ENCODE measurements at regions not wholly inside any gene's neighbourhood (a gene's known extent, or its start where the extent isn't known, plus 50 kb on each side); places are given as distances from the start of the nearest gene placed in this dataset.
"Not testable (repeated sequence)": the region's sequence is repeated elsewhere in the genome, so short reads cannot be mapped to it uniquely, and the experiment has no call there.

DNA sequence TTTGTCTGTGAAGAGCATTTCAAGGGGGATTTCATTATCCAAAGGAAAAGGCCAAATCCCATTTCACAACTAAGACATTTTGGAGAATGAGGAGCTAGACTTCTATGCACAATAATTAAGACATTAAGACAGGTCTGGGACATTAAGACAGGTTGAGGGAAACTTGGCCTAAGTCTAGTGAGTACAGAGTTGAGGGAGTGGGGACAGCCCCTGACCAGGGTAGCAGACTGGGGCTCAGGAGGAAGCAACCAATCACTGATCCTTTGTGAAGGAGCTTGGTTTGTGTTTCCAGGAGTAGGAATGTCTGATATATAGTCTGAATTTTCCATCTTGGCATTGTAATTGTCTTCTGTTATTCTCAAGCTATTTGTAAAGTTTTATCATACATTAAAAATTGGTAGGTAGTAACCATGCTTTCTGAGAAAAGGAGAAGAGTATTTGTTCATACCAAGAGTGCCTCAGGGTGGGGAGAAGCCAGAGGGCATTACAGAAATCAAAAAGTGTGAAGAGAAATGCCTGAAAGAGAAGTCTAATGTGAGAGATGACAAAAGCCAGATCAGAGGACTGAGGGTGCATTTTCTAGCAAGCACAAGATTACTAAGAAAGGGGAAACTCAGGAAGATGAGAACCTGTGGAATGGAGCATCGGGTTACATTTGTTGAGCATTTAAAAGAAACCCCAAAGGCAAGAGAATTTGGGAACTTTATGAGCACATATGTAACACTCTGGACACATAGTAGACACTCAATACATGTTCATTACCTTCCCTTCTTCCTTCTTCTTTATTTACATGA is 189.3 kb upstream of the PIK3R1 start:
- no peak for DNase-seq (ENCODE audit: low read depth in 2 of 2)

DNA sequence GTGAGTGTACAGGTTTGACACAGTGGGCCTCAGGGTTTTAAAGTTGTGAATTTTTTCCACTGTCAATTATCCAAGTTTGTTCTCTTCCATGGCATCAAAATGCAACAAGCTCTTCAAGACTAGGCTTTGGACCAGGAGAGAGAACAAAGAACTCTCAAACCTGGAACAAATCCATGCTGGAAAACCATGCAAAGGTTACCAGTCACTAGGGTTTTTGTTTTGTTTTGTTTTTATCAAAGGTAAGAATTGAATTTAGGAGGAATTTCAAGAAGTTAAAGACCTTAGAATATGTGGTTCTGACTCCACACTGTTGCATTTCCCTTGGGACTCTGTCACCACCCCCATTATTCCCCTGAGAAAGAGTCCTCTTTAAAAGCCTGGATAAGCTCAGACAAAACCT is 191.1 kb upstream of the PIK3R1 start:
- DNase-seq (ENCODE audit: low read depth in 2 of 2): no peak

DNA sequence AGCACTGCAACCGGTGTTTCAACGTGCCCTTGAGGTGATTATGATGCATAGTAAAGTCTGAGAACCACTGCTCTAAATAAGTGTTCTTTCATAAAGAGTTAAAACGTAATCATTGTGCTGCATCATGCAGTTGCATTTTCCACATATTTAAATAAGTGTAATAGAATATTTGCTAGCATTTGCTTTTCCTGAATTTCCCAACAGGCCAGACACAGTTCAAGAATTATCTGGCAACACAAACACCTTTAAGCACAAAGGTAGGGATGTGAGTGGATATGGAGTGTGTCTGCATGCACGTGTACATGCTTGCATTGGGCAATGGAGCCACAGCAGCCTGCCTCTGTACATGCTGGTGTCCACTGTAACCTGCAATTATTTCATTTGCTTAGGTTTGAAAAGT is 193.6 kb upstream of the PIK3R1 start:
- no peak for DNase-seq (ENCODE audit: low read depth in 2 of 2)

DNA sequence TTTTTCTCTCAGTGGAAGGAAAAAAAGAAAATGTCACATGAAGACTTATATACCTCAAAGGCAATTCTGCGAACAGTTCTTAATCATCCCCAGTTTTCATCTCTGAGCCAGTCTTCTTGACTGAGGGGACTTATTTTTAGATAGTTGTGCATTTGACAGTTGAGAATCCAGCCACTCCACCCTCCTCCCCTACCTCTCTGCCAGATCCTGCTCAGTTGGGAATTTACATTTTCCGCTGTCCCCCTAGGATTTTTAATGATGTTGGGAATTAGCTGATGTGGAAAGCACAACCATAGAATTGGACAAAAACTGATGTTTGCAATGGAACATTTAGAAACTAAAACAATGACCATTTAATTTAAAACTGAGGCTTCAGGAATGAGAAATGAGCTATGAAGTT is 194.3 kb upstream of the PIK3R1 start:
- DNase-seq (ENCODE audit: low read depth in 2 of 2): no peak

DNA sequence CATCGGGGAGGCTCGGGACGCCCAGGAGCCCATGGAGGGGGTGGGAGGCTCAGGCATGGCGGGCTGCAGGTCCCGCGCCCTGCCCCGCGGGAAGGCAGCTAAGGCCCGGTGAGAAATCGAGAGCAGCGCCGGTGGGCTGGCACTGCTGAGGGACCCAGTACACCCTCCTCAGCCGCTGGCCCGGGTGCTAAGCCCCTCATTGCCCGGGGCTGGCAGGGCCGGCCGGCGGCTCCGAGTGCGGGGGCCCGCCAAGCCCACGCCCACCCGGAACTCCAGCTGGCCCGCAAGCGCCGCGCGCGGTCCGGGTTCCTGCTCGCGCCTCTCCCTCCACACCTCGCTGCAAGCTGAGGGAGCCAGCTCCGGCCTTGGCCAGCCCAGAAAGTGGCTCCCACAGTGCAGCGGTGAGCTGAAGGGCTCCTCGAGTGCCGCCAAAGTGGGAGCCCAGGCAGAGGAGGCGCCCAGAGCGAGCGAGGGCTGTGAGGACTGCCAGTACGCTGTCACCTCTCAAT is 195.0 kb upstream of the PIK3R1 start:
- not testable (repeated sequence) for DNase-seq (ENCODE audit: low read depth in 2 of 2)

DNA sequence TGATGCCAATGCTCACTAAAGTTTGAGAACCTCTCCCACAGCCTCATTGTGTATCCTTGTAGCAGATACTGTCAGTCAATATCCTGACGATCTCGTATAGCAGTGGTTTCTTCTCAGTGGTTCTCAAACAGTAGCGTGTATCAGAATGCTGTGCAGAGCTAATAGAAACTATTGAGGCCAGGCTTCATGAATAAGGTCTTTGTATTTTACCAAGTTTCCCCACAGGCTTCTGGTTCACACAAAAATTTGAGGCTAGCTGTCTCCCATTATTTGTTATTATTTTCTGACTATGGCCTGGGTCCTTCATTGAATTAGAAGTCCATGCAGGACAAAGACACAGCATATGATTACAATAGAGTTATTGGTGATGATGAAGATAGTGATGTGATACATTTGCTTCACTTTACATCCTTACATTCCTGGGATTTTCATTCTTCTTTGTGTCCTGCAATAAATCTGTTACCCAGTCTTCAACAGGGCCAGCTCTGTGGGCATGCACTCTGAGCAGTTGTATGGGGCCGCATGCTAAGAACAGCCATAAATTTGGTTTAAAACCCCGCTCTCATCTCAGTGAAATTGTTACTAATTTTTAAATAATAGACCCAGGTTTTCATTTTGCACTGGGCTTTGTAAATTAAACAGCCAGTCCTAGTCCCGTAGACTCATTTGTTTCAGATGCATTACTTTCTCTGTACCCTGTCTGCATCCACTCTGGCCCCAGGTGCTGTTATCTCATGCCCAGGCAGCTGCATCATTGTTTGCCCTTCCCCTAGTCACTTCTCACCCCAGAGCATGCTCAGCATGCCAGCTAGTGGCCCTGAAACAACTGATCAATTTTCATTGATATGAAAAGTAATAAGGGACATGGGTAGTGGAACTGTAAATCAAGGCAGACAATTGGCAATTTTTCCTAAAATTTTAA is 199.9 kb upstream of the PIK3R1 start:
- no peak for DNase-seq (ENCODE audit: low read depth in 2 of 2)

DNA sequence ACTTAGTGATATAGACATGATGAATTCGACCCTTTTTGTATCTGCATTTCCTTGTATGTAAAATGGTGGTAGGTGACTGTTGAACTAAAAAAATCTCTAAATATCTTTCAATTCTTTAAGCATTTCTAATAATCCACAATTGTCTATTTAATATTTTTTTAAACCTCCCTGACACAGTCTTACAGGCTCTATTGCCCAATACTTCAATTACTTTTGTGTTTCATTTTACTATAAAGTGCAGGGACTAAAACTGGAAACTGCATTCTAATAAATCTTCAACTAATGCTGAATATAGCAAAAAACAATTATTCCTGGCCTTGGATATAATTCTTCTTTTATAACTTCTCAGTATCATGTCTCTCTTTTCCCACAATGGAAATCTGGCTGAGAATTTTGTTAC is 202.7 kb upstream of the PIK3R1 start:
- no peak for DNase-seq (ENCODE audit: low read depth in 2 of 2)

DNA sequence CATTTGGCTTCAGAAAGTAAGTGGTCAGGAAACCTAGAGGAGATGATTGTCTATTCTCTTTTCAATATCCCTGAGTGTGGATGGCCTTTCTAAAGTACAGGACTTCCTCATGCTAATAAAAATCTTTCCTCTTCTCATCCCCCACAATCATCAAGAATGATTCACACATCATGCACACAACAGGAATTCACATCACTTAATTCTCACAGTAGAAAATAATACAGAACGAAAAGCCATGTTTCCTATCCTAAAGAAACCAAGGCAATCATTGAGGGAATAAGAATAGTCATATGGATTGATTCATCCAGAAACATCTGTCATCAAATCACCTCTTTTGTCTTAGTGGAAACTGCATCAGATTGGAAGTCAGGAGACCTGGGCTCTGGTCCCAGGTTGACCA is 203.1 kb upstream of the PIK3R1 start:
- no peak for DNase-seq (ENCODE audit: low read depth in 2 of 2)

DNA sequence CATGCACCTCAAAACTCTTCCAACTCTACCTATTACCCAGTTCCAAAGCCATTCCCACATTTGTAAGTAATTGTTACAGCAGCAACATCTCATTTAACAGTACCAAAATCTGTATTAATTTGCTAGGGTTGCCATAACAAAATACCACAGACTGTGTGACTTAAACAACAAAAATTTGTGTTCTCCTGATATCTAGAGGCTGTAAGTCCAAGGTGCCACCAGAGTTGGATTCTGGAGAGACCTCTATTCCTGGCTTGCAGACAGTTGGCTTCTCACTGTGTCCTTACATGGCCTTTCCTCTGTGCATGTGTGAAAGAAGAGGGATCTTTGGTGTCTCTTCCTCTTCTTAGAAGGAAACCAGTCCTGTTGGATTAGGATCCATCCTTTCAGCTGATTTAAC is 203.8 kb upstream of the PIK3R1 start:
- DNase-seq (ENCODE audit: low read depth in 2 of 2): no peak

DNA sequence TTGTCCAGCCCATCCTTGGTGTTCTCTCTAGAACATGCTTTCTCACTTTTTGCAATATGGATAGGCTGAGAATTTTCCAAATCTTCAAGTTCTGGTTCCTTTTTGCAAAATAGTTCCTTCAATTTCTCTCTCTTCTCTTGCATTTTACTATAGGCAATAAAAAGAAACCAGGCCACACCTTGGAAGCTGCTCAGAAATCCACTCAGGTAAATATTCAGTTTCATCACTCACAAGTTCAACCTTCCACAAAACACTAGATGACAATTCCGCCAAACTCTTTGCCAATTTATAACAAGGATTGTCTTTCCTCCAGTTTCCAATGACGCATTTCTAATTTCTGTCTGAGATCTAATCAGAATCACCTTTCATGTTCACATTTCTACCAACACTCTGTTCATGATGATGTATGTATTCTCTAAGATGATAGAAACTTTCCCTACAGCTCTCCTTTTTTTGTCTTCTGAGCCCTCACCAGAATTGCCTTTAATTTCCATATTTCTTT is 204.2 kb upstream of the PIK3R1 start:
- DNase-seq (ENCODE audit: low read depth in 2 of 2): no peak

DNA sequence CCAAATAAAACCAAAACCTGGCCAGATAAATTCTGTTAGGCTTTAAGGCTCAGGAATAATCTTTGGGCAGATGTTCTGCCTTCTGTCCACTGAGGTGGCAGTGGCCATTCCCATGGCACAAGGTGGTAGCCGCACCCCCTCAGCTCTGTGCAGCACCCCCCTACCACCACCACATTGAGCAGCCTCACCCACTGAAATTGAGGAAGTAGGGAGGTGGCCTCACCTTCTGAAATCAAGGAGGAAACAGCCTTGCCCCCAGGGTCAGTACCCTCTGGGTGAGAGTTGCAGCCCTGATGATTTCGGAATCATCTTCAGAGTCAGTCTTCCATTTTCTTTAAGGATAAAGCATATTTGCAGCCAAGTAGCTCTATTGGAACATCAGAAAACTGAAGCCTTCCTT is 204.8 kb upstream of the PIK3R1 start:
- DNase-seq (ENCODE audit: low read depth in 2 of 2): no peak

DNA sequence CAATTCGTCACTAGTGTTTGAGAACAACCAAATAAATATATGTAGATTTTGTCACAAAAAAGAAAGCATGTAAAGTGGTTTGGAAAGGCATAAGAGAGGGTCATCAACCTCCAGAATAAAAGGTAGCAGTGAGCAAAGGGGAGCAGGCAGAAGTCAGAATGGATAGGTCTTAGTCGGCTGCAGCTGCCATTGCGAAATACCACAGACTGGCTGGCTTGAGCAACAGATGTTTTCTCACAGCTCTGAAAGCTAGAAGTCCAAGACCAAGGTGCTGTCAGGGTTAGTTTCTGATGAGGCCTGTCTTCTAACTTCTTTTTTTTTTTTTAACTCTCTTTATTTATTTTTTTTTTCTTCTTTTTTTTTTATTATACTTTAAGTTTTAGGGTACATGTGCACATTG is 208.1 kb upstream of the PIK3R1 start:
- DNase-seq (ENCODE audit: low read depth in 2 of 2): peak; percentile 54 to 59

DNA sequence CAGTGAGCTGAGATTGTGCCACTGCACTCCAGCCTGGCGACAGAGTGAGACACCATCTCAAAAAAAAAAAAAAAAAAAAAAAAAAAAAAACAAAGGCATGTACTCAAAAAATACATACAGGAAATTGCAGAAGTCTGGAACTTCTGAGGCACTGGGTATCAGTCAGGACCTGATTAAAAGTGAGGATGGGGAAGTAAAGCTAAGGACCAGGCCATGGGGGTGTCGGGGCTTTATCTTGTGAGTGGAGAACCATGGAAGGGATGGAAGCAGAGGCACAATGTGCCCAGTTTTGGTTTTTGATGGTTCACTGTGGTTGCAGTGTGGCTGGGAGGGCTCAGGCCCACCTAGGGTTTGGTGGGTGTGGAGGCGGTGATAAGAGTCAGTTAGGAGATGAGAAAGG is 212.7 kb upstream of the PIK3R1 start:
- DNase-seq (ENCODE audit: low read depth in 2 of 2): no peak

DNA sequence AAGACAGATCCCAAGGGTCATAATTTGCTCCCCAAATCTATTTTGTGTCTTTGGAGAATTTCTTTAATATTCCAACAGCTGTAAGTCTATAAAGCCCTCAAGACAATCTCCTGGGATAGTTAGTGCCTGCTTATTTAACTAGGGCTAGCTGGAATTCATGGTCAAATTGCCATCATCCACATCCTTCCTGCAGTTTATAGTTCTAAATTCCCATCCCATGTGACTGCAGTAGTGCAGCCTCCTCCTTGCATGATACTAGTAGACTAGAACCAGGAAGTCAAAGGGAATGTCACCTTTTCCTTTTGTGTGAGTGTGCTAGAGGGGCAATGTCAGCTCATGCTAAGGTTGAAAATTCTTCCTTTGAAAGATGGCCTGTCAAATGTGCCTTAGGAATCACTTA is 214.8 kb upstream of the PIK3R1 start:
- no peak for DNase-seq (ENCODE audit: low read depth in 2 of 2)

DNA sequence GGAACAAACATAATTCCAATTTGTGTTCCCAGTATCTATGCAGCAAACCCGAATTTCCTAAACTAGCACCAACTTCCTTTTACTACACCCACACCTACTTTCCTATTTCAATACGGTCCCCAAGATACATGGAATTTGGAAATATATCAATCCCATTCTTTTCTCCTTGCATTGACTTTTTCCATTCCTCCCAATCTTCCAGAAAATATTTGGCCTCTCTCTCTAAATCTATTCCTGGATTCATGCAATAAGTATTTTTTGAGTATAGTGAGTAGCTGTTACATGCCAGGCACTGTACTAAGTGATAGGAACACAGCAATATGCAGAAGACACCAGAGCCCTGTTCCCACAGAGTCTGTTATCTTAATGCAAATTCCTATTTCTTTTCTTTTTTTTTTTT is 216.2 kb upstream of the PIK3R1 start:
- no peak for DNase-seq (ENCODE audit: low read depth in 2 of 2)

DNA sequence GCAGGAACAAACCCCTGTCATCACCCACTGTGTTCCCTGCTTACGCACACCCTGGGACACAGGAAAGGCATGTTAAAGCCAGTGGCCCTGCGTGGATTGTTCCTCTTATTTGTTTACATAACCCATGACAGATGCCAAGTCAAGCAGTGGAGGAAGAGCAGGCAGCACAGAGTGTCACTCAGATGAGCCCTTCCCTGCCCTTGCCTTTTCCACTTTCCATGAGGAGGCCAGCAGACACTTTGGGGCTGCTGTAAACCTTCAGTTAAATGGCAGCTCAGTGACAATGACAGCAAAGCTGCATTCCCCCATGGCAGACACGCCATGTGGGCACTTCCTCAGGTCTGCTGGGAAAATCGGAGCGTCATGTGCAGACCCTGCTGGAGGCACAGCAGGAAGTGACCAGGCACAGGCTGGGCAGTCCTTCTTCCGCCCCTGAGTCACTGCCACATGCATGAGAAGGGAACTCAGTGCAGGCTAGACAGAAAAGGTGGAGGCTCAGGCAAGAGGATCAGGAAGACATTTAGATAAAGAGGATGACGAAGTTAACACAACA is 216.8 kb upstream of the PIK3R1 start:
- no peak for DNase-seq (ENCODE audit: low read depth in 2 of 2)

DNA sequence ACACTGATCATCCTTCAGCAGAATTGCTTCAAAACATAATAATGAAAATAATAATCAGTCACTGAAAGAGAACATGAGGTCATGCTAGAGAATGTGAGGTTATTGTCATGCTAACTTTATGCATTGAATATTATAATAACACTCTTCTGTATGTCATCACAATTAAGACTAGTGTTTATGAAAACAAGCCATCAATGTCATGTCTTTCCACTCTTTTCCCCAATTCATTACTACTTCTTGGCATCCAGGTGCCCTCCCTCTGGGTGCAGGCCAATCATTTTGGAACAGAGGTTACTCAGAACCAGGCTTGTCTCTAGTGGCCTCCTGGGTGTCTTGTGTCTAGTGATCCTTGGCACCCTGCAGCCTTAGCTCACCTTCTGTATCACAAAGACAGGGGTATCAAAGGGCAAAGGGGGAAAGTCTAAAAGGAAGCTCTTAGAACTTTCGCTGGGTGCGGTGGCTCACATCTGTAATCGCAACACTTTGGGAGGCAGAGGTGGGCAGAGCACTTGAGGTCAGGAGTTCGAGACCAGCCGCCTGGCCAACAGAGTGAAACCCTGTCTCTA is 217.6 kb upstream of the PIK3R1 start:
- DNase-seq (ENCODE audit: low read depth in 2 of 2): no peak

DNA sequence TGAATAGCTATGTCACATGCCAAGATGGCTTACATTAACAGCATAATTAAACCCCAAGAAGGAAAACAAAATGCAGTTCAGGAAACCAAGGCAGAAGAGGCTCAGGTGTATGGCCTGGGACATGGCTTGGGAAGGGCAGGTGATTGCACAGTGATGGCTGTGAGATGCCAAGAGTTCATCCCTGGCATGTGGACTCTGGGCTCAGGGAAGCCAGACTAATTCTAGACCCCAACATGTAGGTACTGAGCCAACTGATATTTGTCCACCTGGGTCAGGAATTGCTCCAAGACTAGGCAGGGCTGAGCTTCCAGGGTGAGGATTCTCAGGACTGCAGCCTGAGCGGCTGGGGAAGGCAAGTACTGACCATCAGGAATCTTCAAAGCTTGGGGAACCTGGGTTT is 218.4 kb upstream of the PIK3R1 start:
- DNase-seq (ENCODE audit: low read depth in 2 of 2): no peak

DNA sequence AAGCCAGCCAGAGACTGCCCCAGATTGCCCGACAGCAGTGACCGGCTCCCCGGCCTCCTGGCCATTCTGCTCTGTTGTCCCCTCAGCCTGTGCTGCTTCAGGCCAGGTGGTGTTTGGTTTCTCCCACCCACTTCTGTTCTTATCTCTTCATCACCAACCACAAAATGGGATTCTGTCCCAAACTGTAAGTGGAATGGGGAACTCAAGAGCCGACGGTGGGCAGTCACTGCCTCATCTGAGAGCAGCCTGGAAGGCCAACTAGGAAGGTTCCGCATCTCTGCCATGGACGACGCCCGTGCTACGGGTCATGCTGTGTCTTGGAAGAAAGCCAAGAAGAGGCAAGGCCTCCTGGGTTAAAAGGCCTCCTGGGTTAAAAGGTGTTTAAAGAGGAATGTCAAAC is 219.0 kb upstream of the PIK3R1 start:
- DNase-seq (ENCODE audit: low read depth in 2 of 2): no peak

DNA sequence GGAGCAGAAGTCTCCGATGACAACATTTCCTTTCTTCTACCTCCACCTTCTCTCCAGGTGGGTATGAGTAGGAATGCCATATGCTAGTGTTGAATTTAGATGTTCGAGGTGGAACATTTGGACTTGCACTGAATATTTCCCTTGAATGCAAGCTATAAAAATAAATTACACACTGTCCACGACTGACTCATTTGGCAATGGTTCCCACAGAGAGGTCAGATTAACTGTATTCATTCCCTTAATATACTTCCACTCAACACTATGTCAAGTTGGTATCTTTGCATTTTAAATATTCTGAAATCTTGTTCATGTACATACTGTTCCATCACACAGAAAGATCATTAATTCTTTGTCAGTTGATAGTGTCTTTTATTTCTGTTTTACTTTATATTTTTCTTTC is 222.6 kb upstream of the PIK3R1 start:
- DNase-seq (ENCODE audit: low read depth in 2 of 2): peak; percentile 36 to 50

DNA sequence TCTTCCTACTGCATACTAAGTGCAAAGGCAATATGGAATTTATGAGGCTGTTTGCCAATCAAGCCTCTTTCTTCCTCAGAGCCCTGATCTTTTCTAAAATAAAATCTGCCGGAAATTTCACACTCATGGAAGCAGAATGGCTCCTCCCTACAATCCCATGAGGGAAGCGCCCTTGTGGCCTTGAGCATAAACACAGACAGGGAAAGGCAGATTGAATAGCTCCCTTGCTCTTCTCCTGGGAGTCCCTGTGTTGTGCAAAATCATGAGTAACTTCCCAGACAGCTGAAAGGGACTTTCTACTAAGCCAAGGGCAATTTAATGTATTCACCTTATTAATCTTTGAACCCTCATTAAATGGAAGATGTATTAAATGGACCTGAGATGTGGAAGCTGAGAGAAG is 226.1 kb upstream of the PIK3R1 start:
- peak in 1 of 2 experiments; percentile 30 for DNase-seq (ENCODE audit: low read depth in 2 of 2)

DNA sequence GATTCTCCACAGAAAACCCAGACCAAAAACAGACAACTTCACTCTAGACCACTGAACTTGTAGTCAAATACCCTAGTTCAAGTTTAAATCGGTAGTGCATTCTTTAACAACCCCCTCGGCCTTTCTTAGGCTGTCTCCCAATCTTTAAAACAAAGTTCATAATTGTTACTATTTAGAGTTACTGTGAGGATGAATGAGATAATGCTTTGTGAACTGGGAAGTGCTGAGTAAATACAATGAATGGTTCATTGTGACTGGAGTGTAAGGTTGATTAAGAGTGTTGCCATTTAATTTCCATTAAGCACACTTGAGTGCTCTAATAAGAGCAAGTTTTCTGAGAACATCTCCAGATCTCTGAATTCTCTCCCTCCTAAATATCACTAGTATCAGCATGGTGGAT is 228.8 kb upstream of the PIK3R1 start:
- no peak for DNase-seq (ENCODE audit: low read depth in 2 of 2)

Data from fibroblast of skin of left quadriceps (primary cell).